Mesenteric fat pad (tissue), 1 donor: ENCODE measurements at regions not wholly inside any gene's neighbourhood (a gene's known extent, or its start where the extent isn't known, plus 50 kb on each side); places are given as distances from the start of the nearest gene placed in this dataset.
"Not testable (repeated sequence)": the region's sequence is repeated elsewhere in the genome, so short reads cannot be mapped to it uniquely, and the experiment has no call there.

Experiments
- DNase-seq: peaks from one replicate; pipeline ENCODE4 v3.0.0-alpha.2; 2020; ENCODE audit warnings: low spot score
- donor health status: DM: yes; HTN: yes; CAD: no.

GRCh38 chr17:77562361-77562760 lies 396.1 kb upstream of the TNRC6C start:
- not testable (repeated sequence) for DNase-seq

GRCh38 chr17:77563439-77564102 lies 394.9 kb upstream of the TNRC6C start:
- no peak for DNase-seq

- no peak for DNase-seq
These were observed 394.1 kb upstream of the TNRC6C start for GRCh38 chr17:77564278-77564920.

- no peak for DNase-seq
These were observed 393.3 kb upstream of the TNRC6C start for GRCh38 chr17:77565166-77565565.

- no peak for DNase-seq
These were observed 392.4 kb upstream of the TNRC6C start for GRCh38 chr17:77566151-77566550.

GRCh38 chr17:77566566-77567138 lies 391.9 kb upstream of the TNRC6C start:
- DNase-seq, result no peak

- DNase-seq, result no peak
These were observed 390.0 kb upstream of the TNRC6C start for GRCh38 chr17:77568540-77568939.

- no peak for DNase-seq
These were observed 388.5 kb upstream of the TNRC6C start for GRCh38 chr17:77569846-77570564.

GRCh38 chr17:77570565-77570898 lies 388.0 kb upstream of the TNRC6C start:
- no peak for DNase-seq

- DNase-seq, result peak; percentile 80
These were observed 387.1 kb upstream of the TNRC6C start for GRCh38 chr17:77571155-77571981.

GRCh38 chr17:77572065-77572601 lies 386.4 kb upstream of the TNRC6C start:
- DNase-seq, result peak; percentile 9

- DNase-seq, result peak; percentile 35
These were observed 385.7 kb upstream of the TNRC6C start for GRCh38 chr17:77572851-77573250.

GRCh38 chr17:77577491-77577890 lies 381.0 kb upstream of the TNRC6C start:
- DNase-seq, result peak; percentile 12

GRCh38 chr17:77579131-77579530 lies 379.4 kb upstream of the TNRC6C start:
- peak; percentile 64 for DNase-seq

- peak; percentile 35 for DNase-seq
These were observed 378.8 kb upstream of the TNRC6C start for GRCh38 chr17:77579682-77580081.

GRCh38 chr17:77580531-77581270 lies 377.8 kb upstream of the TNRC6C start:
- peak; percentile 69 for DNase-seq

GRCh38 chr17:77581480-77581879 lies 377.0 kb upstream of the TNRC6C start:
- DNase-seq, result peak; percentile 6

GRCh38 chr17:77585142-77585860 lies 373.2 kb upstream of the TNRC6C start:
- DNase-seq, result no peak

GRCh38 chr17:77590951-77591735 lies 367.4 kb upstream of the TNRC6C start:
- peak; percentile 39 for DNase-seq
